HG03432 (cell line): ENCODE measurements at regions not wholly inside any gene's neighbourhood (a gene's known extent, or its start where the extent isn't known, plus 50 kb on each side); places are given as distances from the start of the nearest gene placed in this dataset.

Experiments used
- ATAC-seq: cut with Tn5 transposase; IDR thresholded peaks from one replicate; pipeline ENCODE4 v1.9.1; 2021; ENCODE audit warnings: mild to moderate bottlenecking, moderate library complexity; ENCODE audit not compliant: unreplicated experiment

- no peak for ATAC-seq
Observed at GRCh38 chr6:117076076-117076475, 189.3 kb upstream of the VGLL2 start.

GRCh38 chr6:117077300-117077699, 188.1 kb upstream of the VGLL2 start:
- ATAC-seq = no peak

GRCh38 chr6:117078624-117079023, 186.7 kb upstream of the VGLL2 start:
- no peak for ATAC-seq

GRCh38 chr6:117079951-117080350, 185.4 kb upstream of the VGLL2 start:
- no peak for ATAC-seq

GRCh38 chr6:117089604-117090003, 175.8 kb upstream of the VGLL2 start:
- ATAC-seq = no peak

- no peak for ATAC-seq
Observed at GRCh38 chr6:117110146-117110545, 155.2 kb upstream of the VGLL2 start.

- ATAC-seq = no peak
Observed at GRCh38 chr6:117110737-117111136, 154.6 kb upstream of the VGLL2 start.

GRCh38 chr6:117117652-117118051, 147.7 kb upstream of the VGLL2 start:
- no peak for ATAC-seq

- no peak for ATAC-seq
Observed at GRCh38 chr6:117118490-117118889, 146.9 kb upstream of the VGLL2 start.

GRCh38 chr6:117126213-117126612, 139.1 kb upstream of the VGLL2 start:
- ATAC-seq = no peak

- ATAC-seq = no peak
Observed at GRCh38 chr6:117128052-117128451, 137.3 kb upstream of the VGLL2 start.

GRCh38 chr6:117130125-117130524, 135.2 kb upstream of the VGLL2 start:
- no peak for ATAC-seq

GRCh38 chr6:117136702-117137101, 128.7 kb upstream of the VGLL2 start:
- no peak for ATAC-seq

- no peak for ATAC-seq
Observed at GRCh38 chr6:117137711-117138110, 127.6 kb upstream of the VGLL2 start.

GRCh38 chr6:117138425-117138824, 126.9 kb upstream of the VGLL2 start:
- ATAC-seq = no peak

- ATAC-seq = no peak
Observed at GRCh38 chr6:117138920-117139319, 126.4 kb upstream of the VGLL2 start.

GRCh38 chr6:117142142-117142541, 123.2 kb upstream of the VGLL2 start:
- no peak for ATAC-seq

- ATAC-seq = no peak
Observed at GRCh38 chr6:117142995-117143394, 122.4 kb upstream of the VGLL2 start.

GRCh38 chr6:117143647-117144046, 121.7 kb upstream of the VGLL2 start:
- ATAC-seq = no peak

GRCh38 chr6:117145940-117146339, 119.4 kb upstream of the VGLL2 start:
- no peak for ATAC-seq

- ATAC-seq = no peak
Observed at GRCh38 chr6:117149324-117149723, 116.0 kb upstream of the VGLL2 start.

- no peak for ATAC-seq
Observed at GRCh38 chr6:117156741-117157140, 108.6 kb upstream of the VGLL2 start.

- ATAC-seq = no peak
Observed at GRCh38 chr6:117157448-117157847, 107.9 kb upstream of the VGLL2 start.
